RWPE2 (cell line): ENCODE measurements at regions not wholly inside any gene's neighbourhood (a gene's known extent, or its start where the extent isn't known, plus 50 kb on each side); places are given as distances from the start of the nearest gene placed in this dataset.

Experiments used
- ATAC-seq: fragments of 200-7000 bp; cut with Tn5 transposase; 3 replicates; pipeline ENCODE4 v1.9.1; 2021; ENCODE audit warnings: low read depth
- DNase-seq: peaks from one replicate; pipeline ENCODE4 v3.0.0-alpha.2; 2020; ENCODE audit warnings: low spot score
- H3K27ac ChIP-seq: fragments of 450-650 bp; 2 replicates; pipeline ENCODE4 v1.5.1; 2017; ENCODE audit warnings: mild to moderate bottlenecking; ENCODE audit not compliant: poor library complexity, severe bottlenecking
- H3K27me3 ChIP-seq: fragments of 250-450 bp; sonication (Bioruptor Pico); 2 replicates; pipeline ENCODE4 v1.5.1; 2021; ENCODE audit warnings: mild to moderate bottlenecking, moderate library complexity; ENCODE audit not compliant: insufficient read depth, poor library complexity, severe bottlenecking
- H3K36me3 ChIP-seq: fragments of 250-450 bp; sonication (Bioruptor Pico); 2 replicates; pipeline ENCODE4 v1.5.1; 2020; ENCODE audit warnings: low read depth, mild to moderate bottlenecking, moderate library complexity
- H3K4me1 ChIP-seq: fragments of 250-450 bp; sonication (Bioruptor Pico); 2 replicates; pipeline ENCODE4 v1.5.1; 2021; ENCODE audit warnings: mild to moderate bottlenecking, moderate library complexity; ENCODE audit not compliant: insufficient read depth, poor library complexity, severe bottlenecking
- H3K4me3 ChIP-seq: fragments of 250-450 bp; sonication (Bioruptor Pico); 2 replicates; pipeline ENCODE4 v1.5.1; 2021; ENCODE audit warnings: mild to moderate bottlenecking, moderate library complexity; ENCODE audit not compliant: severe bottlenecking
- H3K9me3 ChIP-seq: fragments of 250-450 bp; sonication (Bioruptor Pico); 2 replicates; pipeline ENCODE4 v1.5.1; 2021; ENCODE audit warnings: mild to moderate bottlenecking, moderate library complexity; ENCODE audit not compliant: severe bottlenecking
- TF ChIP-seq, protein P1 (sequence below): fragments of 450-650 bp; IDR thresholded peaks from one replicate; pipeline ENCODE4 v1.5.1; 2017; ENCODE audit warnings: mild to moderate bottlenecking, moderate library complexity; ENCODE audit not compliant: poor library complexity, severe bottlenecking

DNA sequence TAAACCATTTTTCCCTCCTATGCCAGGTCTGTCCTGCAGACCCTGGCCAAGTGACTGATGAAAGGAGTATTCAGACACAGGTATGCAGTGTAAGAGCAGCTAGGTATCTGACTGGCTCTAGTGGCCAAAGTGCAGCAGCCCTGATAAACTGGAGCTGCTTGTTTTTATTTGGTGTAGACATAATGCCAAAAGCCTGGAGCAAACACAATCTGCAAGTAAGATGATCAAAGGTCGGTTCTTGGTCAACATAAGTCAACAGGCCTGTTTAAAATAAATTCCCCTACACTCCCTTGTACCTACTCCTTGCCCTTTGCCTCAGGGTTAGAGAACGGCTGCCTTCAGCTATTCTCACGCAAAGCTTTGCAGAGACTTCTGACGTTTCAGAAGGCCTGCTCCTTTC, 1003.1 kb downstream of the ZPLD1 start:
- TF ChIP-seq, protein P1, sequence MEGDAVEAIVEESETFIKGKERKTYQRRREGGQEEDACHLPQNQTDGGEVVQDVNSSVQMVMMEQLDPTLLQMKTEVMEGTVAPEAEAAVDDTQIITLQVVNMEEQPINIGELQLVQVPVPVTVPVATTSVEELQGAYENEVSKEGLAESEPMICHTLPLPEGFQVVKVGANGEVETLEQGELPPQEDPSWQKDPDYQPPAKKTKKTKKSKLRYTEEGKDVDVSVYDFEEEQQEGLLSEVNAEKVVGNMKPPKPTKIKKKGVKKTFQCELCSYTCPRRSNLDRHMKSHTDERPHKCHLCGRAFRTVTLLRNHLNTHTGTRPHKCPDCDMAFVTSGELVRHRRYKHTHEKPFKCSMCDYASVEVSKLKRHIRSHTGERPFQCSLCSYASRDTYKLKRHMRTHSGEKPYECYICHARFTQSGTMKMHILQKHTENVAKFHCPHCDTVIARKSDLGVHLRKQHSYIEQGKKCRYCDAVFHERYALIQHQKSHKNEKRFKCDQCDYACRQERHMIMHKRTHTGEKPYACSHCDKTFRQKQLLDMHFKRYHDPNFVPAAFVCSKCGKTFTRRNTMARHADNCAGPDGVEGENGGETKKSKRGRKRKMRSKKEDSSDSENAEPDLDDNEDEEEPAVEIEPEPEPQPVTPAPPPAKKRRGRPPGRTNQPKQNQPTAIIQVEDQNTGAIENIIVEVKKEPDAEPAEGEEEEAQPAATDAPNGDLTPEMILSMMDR: no peak
- ATAC-seq (no peak), DNase-seq (no peak)
- Histone ChIP-seq H3K4me3 (no peak overlapping the region), H3K27ac (no peak overlapping the region), H3K4me1 (no peaks in the 10 kb centered on the region), H3K9me3 (no peaks in the 10 kb centered on the region), H3K27me3 (no peaks in the 10 kb centered on the region), H3K36me3 (no peaks in the 10 kb centered on the region)

DNA sequence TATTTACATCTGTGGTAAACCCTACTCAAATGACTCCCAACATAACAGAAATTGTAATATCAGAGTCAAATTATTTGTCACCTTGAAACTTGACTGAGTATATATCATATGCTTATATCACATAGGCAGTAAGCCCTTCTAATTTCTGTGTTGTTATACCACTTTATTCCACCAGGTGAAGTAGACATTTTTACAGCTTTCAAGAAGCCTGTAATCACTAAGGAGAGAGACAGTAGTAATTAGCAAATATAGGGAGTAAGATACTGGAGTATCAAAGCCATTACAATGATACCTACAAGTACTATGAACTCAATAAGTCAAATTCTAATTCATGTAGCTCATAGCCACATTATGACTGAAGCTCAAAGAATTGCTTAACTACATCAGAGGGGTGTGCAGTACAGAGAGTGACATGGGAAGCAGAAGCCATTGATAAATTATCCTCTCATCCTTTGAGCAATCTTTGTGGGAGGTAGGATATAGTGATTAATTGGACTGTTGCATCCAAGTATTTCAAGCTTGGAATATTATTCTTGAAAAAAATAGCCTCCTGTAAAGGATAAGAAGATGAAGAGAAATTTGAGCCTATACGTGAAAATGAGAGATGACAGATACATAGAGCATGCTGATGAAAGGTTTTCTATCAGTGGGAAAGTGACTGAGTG, 1005.9 kb downstream of the ZPLD1 start:
- Histone ChIP-seq H3K9me3 (no peaks in the 10 kb centered on the region), H3K36me3 (no peaks in the 10 kb centered on the region), H3K4me3 (no peak overlapping the region), H3K4me1 (no peaks in the 10 kb centered on the region), H3K27ac (no peak overlapping the region), H3K27me3 (no peaks in the 10 kb centered on the region)
- TF ChIP-seq, protein P1: peak; percentile 43
- ATAC-seq (0 out of 3 replicates have a peak, but pooled peaks have one; percentile 31), DNase-seq (no peak)

DNA sequence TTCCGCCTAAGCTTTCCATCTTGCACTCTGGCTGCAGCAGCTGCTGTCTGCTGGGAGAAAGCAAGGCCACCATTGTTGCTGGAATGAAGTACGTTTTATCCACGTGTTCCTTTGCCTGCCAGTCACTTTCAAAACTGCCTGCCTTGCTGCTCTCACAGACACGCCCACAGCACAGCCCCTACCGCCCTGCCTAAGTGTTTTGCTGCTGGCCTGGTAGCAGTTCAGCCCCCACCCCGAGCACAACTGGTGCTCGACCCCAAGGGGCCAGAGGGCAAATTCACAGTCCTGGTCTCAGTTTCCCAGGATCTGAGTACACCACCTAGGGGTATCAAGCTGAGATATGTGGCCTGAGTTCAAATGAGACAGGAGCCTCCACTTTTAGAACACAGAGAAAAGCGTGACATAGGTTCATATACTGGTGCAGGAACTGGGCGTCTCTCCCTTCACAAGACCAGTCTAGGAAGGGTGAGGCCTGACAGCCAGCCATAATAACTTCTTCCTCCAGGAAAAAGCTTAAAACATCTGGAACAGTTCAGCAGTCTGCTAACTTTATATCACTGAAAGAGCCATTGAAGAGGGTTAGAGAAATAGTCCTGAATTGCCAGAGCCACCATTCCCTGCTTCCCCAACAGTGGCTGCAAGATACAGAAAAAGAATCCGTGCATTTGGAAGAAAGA, 1012.3 kb downstream of the ZPLD1 start:
- ATAC-seq: no peak
- no peaks in the 10 kb centered on the region for H3K27me3 ChIP-seq
- no peaks in the 10 kb centered on the region for H3K9me3 ChIP-seq
- TF ChIP-seq, protein P1: no peak
- H3K27ac ChIP-seq: no peak overlapping the region
- no peak for DNase-seq
- H3K36me3 ChIP-seq: no peaks in the 10 kb centered on the region
- H3K4me3 ChIP-seq: no peak overlapping the region
- no peaks in the 10 kb centered on the region for H3K4me1 ChIP-seq

DNA sequence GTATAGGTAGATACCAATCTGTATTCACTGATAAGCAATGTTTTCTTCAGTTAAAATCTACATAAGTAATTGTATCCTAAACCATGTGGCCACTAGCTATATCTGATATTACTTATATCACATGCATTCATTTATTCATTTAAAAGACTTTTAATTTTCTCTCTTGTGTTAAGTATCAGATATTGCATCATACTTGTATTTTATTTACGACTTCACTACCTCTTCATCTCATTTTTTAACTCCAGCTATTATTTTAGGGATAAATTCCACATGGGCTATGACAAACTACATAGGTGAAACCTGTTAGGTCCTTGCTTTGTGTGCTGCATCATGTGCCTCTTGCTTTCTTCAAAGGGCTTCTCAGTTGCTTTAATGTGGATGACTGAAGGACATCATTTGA, 1018.3 kb downstream of the ZPLD1 start:
- Histone ChIP-seq H3K27me3 (no peaks in the 10 kb centered on the region), H3K4me3 (no peak overlapping the region), H3K9me3 (no peaks in the 10 kb centered on the region), H3K36me3 (no peaks in the 10 kb centered on the region), H3K27ac (no peak overlapping the region), H3K4me1 (no peaks in the 10 kb centered on the region)
- DNase-seq (no peak), ATAC-seq (no peak)
- TF ChIP-seq, protein P1: no peak

DNA sequence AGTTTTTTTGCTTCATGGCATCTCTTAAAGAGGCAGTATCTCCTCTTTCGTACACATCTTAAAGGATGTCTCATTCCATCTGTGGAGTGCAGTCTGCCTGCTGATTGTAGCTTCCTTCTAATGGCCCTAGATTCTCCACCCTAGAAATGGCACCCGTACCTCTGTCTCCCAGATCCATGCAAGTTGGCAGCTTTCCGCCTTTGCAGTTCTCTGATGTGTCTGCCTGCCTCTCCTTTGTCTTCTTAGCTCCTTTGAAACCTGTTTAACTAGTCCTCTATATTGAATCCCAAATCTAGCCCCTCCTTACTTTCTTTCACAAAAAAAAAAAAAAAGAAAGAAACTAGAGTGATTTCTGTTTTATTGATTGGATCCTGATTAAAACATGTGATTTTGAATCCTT, 1025.0 kb downstream of the ZPLD1 start:
- Histone ChIP-seq H3K4me3 (no peak overlapping the region), H3K36me3 (no peaks in the 10 kb centered on the region), H3K9me3 (no peaks in the 10 kb centered on the region), H3K27ac (no peak overlapping the region), H3K27me3 (no peaks in the 10 kb centered on the region), H3K4me1 (no peaks in the 10 kb centered on the region)
- ATAC-seq: no peak
- DNase-seq: no peak
- TF ChIP-seq, protein P1: no peak
